HG03521 (cell line): ENCODE measurements at regions not wholly inside any gene's neighbourhood (a gene's known extent, or its start where the extent isn't known, plus 50 kb on each side); places are given as distances from the start of the nearest gene placed in this dataset.

Experiments
- ATAC-seq: cut with Tn5 transposase; IDR thresholded peaks from one replicate; pipeline ENCODE4 v1.9.1; 2021; ENCODE audit warnings: mild to moderate bottlenecking, moderate library complexity; ENCODE audit not compliant: unreplicated experiment

DNA sequence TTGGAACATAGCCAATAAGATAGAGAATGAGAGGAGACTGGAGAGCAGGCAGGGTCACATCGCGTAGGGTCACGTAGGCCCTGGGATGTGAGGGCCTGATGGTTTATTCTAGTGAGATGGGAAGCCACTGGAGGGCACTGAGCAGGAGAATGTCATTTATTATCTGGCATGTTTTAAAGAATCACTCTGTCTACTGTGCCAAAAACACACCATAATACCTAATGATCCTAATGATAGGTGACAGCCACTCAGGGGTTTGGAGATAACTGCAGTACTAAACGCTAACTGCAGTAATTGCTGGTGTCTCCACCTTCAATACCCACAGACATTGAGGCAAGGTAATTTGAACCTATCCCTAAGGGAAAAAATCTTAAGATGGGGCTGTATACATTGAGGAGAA lies 185.4 kb downstream of the TTLL7 start:
- no peak for ATAC-seq

GRCh38 chr1:83810144-83810543 lies 188.8 kb downstream of the TTLL7 start:
- ATAC-seq, result no peak

- ATAC-seq, result no peak
Measured at GRCh38 chr1:83808536-83808935, 190.4 kb downstream of the TTLL7 start.

- no peak for ATAC-seq
Measured at GRCh38 chr1:83807821-83808220, 191.1 kb downstream of the TTLL7 start.

DNA sequence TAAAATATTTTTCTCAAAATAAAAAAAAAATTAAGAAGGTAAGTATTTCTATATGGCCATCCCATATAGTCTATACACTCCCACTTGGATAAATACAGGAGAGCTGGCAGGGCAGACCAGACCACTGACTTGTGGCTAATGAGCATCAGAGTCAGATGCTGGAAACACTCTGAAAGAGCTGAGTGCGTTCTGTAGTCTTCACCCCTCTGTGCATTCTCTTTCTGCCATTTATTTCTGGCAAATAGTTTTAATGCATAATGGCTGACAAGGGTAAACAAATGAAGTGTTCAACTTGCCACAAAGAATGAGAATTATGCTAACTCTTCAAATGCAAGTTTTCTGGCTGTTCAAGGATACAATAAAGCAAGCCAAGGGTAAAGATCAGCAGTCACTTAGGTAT lies 191.7 kb downstream of the TTLL7 start:
- no peak for ATAC-seq

DNA sequence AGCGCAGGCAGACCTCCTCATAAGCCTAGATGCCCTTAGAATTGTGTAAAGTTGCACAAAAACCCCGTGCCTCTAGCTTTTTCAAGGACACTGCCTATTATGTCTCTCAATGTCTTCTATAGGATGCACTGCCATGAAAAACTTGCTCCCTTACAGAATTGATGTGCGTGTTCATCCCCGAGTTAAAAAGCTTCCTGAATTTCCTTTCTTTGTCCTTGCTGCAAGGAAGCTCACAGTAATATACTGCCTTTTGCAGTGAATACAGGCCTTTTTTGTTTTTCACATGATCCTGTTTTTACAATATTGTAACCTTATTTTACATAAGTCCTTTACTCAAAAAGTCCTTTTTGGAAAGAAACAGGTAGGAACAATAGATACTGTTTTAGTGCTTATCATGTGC lies 193.0 kb downstream of the TTLL7 start:
- ATAC-seq, result no peak

- ATAC-seq, result no peak
Measured at GRCh38 chr1:83802460-83803152, 196.3 kb downstream of the TTLL7 start.

DNA sequence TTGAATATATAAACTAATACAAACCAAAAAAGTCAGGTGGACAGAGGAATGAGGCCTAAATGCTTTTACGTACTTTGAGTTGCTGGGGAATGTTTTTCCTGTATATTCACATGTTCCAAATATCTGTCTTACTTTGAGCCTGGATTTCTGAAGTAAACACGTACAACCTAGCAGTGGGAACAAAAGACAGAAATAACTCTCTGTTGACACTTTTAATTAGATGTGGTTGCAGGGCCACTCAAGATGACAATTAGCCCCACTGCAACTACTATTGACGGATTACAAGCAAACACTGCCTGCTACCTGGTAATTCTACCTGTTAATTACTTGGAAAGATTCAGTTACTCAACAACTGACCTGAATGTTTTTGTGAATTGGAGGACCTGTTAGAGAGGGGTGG lies 196.9 kb downstream of the TTLL7 start:
- ATAC-seq, result no peak

DNA sequence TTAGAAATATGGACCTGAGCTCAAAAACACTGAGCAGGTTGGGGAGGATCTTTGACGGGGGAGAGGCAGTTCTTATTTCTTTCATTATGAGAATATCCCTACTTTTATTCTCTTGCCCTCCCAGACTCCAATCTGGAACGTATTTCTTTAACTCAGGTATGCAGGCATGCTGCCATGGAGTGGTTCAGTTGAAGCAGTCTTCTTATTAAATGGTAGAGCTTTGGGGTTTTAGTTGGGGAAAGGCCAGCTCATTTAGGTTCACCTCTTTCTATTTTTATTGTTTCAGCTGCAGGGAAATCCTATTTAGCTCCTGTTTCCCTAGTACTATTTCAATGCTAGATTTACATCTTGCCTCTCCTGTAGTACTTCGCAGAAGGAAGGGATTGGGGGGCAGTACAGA lies 198.9 kb downstream of the TTLL7 start:
- no peak for ATAC-seq

DNA sequence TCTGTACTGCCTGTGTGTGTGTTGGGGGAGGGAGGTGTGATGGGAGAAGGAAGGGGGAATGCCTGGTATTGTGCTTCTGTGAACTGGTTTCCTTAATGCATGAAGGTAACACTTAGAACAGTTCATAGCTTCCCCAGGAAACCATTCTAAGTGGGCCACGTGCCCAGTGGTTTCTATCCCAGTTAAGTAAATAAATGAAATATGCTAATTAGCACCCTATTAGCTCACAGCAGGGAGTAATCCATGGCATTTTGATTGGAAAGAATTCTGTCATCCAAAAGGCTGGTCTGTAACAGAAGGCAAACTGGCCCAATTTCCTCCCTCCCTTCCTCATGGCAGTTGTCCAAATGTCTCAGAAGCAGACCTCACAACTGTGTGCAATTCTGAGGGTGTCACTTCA lies 199.3 kb downstream of the TTLL7 start:
- ATAC-seq, result no peak

DNA sequence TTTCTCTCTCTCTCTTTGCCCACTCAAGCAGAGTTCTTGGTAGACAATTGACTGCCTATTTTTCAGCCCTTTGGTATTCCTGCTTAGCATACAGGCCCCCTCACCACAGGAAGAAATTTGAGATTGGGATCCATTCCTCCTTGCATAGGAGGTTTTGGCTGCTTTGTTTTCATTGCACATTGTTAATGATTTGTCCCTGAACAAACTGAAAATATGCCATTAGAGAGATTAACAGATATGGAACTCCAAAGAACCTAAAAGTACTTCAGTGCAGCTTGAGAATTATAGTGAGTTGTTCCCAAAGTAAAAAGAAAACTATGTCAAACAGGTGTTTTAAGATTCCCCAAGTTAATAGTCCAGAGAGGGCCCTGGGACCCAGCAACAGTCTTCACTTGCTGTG lies 200.0 kb downstream of the TTLL7 start:
- no peak for ATAC-seq

DNA sequence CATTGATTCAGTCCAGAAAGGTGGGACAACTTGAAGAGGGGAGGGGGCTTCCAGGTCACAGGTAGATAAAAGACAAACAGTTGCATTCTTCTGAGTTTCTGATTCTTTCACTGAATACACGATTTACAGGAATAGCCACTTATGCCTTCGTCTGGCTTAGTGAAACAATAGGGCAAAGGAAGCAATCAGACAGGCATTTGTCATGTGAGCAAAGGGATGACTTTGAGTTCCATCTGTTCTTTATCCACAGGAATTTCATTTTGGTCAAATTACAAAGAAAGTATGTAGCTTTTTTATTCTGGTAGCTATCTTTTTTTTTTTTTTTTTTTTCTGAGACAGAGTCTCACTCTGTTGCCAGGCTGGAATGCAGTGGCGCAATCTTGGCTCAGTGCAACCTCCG lies 202.5 kb downstream of the TTLL7 start:
- no peak for ATAC-seq

DNA sequence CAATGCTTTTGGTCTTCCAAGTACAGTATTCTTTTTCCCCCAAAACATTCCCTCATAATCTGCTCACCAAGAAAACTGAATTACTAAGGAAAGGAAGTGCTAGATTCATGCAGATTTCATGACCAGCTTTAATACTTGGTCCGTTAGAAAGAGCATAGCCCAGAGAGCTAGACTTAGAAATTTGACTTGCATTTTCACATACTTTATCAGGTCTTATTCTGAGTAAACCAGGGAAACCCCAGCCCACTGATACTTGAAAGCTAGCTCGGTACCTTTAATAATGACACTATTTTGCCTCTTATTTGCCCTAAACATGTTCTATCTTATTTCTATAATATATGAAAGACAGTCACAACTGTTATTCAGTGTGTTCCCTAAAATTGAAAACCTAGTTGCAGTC lies 204.5 kb downstream of the TTLL7 start:
- ATAC-seq, result peak; percentile 85

DNA sequence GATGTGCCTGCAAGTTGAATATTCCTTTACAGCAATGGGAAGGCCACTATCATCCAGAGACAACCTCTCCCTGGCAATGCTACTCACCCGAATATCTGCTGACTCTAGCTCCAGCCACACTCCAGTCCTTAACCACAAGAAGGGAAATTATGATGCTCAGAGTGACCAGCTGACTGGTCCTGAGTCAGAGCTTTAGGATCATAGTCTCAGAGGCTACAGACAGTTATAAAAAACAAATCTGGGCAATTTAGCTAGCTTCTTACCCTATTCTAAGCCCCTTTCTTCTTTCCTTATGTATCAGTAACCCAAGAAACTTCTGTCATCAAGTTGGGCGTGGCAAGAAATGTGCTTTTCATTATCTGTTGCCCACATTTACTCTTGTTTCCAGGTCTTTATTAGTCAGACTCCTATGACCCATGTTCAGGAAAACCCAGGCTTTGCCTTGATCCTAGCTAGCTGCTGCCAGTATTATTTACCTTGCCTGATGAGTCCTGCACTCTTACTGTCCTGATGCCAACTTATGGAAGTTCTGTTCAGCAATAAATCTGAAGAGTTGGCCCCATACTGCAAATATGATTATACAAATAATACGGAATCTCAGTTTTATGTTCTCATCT lies 207.0 kb downstream of the TTLL7 start:
- ATAC-seq, result no peak

DNA sequence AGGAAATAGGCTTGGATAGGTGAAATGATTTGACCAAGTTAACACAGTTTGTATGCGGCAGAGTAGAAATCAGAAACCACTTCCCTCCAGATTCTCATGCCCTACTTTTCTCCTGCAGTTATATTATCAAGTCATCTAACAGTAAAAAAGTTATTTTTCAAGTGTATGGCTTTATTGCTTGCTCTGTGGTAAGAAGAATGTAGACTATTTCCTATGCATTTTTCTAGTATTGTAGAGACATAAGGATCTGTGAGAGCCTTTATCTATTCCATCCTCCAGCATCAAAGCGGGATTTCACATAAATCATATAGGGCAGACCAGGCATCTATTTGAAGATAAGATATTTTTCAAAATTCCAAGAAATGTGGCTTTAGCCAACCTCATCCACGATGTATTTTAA lies 208.5 kb downstream of the TTLL7 start:
- no peak for ATAC-seq

DNA sequence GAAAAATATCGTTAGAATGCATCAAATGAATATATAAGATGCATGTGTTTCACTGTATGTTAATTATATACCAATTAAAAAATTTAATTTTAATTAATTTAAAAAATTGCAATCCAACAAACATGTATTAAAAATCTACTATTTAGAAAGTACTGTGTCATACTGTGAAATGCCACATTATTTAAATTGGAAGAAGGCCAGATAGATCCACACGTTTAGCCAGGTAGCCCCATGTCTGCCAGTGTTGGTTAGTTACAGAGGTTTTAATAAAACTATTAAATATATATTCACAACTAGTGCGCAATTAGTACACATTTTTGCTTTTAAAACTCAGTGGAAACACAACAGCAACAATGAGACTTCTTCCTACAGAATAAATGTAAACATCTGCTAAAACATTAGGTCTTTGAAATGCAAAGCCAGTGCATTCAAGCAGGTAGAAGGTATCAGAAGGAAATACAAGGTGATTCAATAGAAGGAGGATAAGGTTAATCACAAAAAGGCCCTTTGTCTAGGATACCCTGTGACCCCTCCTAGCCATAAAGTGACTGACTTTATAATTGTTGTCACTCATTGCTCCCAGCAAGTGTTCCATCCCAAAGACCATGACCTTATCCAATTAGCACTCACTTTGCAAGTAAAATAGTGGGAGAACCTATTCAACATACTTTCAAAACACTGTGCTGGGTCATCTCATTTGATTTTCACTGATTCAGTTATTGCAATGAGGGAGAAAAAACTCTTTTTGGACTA lies 211.5 kb downstream of the TTLL7 start:
- no peak for ATAC-seq

- ATAC-seq, result no peak
Measured at GRCh38 chr1:83781667-83782066, 217.3 kb downstream of the TTLL7 start.

- no peak for ATAC-seq
Measured at GRCh38 chr1:83779565-83779964, 219.4 kb downstream of the TTLL7 start.

- ATAC-seq, result no peak
Measured at GRCh38 chr1:83777758-83778101, 221.2 kb downstream of the TTLL7 start.

DNA sequence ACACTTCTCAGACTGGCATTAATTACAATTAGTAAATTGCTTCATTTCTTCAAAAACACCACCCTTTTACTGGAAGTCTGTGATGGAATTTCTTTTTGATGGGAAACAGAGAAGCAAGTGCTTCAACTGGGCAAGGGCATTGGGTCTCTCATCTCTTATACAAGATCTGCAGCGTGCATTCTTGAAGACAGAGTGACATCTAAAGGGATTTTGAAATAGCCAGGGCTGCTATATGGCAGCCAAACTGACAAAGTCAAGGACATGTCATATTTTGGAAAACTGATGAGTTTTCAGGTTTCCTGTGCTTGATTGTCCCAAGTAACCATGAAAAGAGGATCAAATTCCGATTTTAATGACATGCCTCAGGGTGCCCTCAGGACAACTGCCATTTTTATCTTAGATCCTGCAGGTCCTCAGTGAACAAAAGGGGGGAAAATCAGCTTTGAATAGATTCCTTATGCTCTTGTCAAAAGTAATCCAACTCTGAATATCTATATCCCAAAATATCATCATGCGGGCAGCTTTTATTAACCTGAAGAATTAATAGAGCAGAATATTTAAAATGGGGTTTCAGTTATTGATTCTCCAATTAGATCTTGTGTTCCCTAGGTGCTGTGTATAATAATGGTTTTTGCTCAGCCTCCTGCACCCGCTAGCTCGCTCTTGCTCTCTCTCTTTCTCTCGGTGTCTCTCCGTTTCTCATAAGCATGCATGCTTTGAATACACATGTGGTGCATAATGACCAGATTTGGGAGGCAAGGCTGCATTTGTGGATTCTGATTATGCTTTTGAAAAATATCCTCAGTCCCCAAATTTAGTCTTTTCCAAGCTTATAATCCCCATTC lies 221.8 kb downstream of the TTLL7 start:
- no peak for ATAC-seq

GRCh38 chr1:83775977-83776603 lies 222.8 kb downstream of the TTLL7 start:
- no peak for ATAC-seq
